Right renal cortex interstitium (tissue), 3 donors: ENCODE measurements at regions not wholly inside any gene's neighbourhood (a gene's known extent, or its start where the extent isn't known, plus 50 kb on each side); places are given as distances from the start of the nearest gene placed in this dataset.
"Not testable (repeated sequence)": the region's sequence is repeated elsewhere in the genome, so short reads cannot be mapped to it uniquely, and the experiment has no call there.

Source experiments
- DNase-seq, 3 donors: peaks; one replicate each; pipeline ENCODE4 v3.0.0-alpha.2; 2013; ENCODE audit warnings: low read depth in 3 of 3, low spot score in 2 of 3

GRCh38 chr16:66036793-66037715 lies 329.4 kb upstream of the CDH5 start:
- DNase-seq = no peak

GRCh38 chr16:66036184-66036583 lies 330.3 kb upstream of the CDH5 start:
- DNase-seq = no peak

- DNase-seq = no peak
Observed at GRCh38 chr16:66035096-66035495, 331.4 kb upstream of the CDH5 start.

GRCh38 chr16:66032841-66033240 lies 333.6 kb upstream of the CDH5 start:
- no peak for DNase-seq

- DNase-seq = no peak
Observed at GRCh38 chr16:66030036-66030435, 336.5 kb upstream of the CDH5 start.

- no peak for DNase-seq
Observed at GRCh38 chr16:66028510-66029216, 337.8 kb upstream of the CDH5 start.

GRCh38 chr16:66026787-66027330 lies 339.6 kb upstream of the CDH5 start:
- DNase-seq = no peak

- no peak for DNase-seq
Observed at GRCh38 chr16:66026211-66026610, 340.3 kb upstream of the CDH5 start.

GRCh38 chr16:66025751-66026150 lies 340.7 kb upstream of the CDH5 start:
- DNase-seq = no peak

GRCh38 chr16:66024567-66024966 lies 341.9 kb upstream of the CDH5 start:
- DNase-seq = not testable (repeated sequence)

GRCh38 chr16:66023481-66023880 lies 343.0 kb upstream of the CDH5 start:
- DNase-seq = no peak

- no peak for DNase-seq
Observed at GRCh38 chr16:66020642-66021041, 345.8 kb upstream of the CDH5 start.

GRCh38 chr16:66020046-66020445 lies 346.4 kb upstream of the CDH5 start:
- no peak for DNase-seq

- DNase-seq = not testable (repeated sequence)
Observed at GRCh38 chr16:66019502-66019901, 347.0 kb upstream of the CDH5 start.

- DNase-seq = no peak
Observed at GRCh38 chr16:66014221-66014620, 352.3 kb upstream of the CDH5 start.

GRCh38 chr16:66013486-66013885 lies 353.0 kb upstream of the CDH5 start:
- DNase-seq = no peak

- DNase-seq = no peak
Observed at GRCh38 chr16:66008136-66008535, 358.4 kb upstream of the CDH5 start.

GRCh38 chr16:66007717-66008116 lies 358.8 kb upstream of the CDH5 start:
- DNase-seq = no peak

GRCh38 chr16:66006485-66006884 lies 360.0 kb upstream of the CDH5 start:
- DNase-seq = no peak

- DNase-seq = no peak
Observed at GRCh38 chr16:66004699-66005098, 361.8 kb upstream of the CDH5 start.

GRCh38 chr16:66003201-66003600 lies 363.3 kb upstream of the CDH5 start:
- DNase-seq = no peak

GRCh38 chr16:66002601-66003000 lies 363.9 kb upstream of the CDH5 start:
- DNase-seq = no peak
